ENCODE measurements at regions not wholly inside any gene's neighbourhood (a gene's known extent, or its start where the extent isn't known, plus 50 kb on each side); places are given as distances from the start of the nearest gene placed in this dataset.
A peak's percentile ranks its signal among the peaks of the same experiment; 100 is the strongest.

DNA sequence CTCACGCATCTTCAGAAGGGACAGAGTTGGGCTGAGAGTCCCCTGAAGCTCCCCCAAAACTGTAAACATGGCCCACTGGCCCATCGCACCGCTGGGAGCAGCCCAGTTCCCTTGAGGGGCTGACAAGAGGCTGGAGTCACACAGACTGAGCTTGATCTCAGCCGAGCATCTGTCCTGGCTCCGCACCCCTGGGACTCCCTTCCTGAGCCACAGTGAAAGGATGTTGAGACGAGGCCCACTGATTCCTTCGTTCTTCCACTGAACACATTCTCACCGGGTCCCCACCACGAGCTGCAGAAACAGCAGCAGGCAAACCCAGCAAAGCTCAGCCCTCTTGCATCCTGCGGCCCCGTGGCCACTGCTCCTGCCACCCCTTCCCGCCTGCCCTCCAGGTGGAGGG is 145.9 kb upstream of the CIBAR2 start:
- DNase-seq, result no peak

GRCh38 chr16:85258629-85259028 is 146.4 kb upstream of the CIBAR2 start:
- no peak for DNase-seq

DNA sequence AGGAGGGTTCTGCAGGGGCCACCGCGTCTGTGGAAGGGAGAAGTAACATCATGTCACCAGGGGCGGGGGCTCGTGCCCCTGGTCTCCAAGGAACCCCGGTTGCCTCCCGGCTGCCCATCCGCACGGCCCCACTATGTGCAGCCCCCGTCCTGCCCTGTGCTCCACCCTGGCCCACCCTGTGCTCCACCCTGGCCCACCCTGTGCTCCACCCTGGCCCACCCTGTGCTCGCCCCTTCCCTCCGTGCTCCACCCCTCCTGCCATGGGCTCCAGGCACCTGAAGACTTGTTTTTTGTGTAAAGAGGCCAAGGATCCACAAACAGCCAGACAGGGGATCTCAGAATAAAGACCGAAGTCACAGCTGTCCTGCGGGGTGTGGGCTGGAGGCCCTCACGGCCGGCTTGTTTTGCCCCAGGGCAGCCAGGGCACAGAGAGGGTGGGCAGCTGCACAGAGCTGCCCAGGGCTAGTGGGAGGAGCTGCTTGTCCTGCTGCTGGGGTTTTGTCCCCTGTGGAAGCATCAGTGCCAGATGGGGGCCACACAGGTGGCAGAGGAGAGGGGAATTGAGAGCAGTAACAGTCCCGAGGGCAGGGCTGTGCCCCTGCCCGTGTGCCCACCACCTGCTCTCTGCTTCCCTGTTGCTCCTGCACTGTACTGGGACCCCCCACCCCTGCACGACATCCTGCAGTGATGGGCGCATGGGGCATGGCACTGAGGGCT is 147.0 kb upstream of the CIBAR2 start:
- DNase-seq, result no peak

- DNase-seq, result no peak
These were observed 147.5 kb upstream of the CIBAR2 start for GRCh38 chr16:85259832-85260167.

GRCh38 chr16:85261204-85261603 is 148.9 kb upstream of the CIBAR2 start:
- DNase-seq, result no peak

GRCh38 chr16:85261657-85262557 is 149.6 kb upstream of the CIBAR2 start:
- no peak for DNase-seq

GRCh38 chr16:85262558-85263238 is 150.4 kb upstream of the CIBAR2 start:
- DNase-seq, result peak; percentile 97 to 98

- no peak for DNase-seq
These were observed 150.9 kb upstream of the CIBAR2 start for GRCh38 chr16:85263239-85263585.

DNA sequence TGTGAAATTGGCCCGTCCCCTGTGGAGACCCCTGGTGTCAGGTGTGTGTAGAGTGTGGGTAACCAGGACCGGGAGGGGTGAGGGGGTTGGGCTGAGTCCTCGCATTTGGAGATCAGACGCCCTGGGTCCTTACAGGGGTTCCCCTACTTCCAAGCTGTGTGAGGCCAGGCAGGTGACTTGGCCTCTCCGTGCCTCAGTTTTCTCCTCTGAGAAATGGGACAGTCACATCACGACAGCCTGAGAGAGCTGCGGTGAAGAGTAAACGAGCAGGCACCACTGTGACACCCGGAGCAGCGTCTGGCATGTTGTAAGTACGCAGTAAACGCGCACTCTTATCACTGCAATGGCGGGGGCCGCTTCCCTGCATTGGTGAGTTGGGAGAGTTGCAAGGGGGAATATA is 152.5 kb upstream of the CIBAR2 start:
- DNase-seq, result no peak

GRCh38 chr16:85265161-85265784 is 153.0 kb upstream of the CIBAR2 start:
- DNase-seq, result peak; percentile 19 to 49

GRCh38 chr16:85265810-85266209 is 153.5 kb upstream of the CIBAR2 start:
- DNase-seq, result no peak

GRCh38 chr16:85266857-85267256 is 154.6 kb upstream of the CIBAR2 start:
- no peak for DNase-seq

DNA sequence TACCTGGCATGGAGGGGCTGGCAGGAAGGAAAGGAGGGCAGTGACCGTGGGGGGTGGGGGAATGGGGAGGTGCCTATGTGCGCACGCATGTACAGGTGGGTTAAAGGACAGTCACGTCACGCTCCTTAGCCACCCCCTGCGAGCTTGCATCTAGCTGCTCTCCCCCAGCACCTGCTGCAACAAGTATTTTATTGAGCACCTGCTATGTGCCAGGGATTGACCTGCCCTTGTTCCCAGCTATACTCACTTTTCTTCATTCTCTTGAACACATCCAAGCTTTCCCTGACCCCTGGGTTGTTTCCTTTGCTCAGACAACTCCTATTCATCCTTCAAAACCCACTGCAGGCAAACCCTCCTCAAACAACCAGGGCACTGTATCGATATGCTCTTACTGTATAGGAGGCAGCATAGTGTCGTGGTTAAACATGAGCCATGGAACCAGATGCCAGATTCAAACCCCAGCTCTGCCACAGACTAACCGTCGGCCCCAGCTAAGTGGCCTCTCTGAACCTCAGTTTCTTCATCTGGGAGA is 155.2 kb upstream of the CIBAR2 start:
- DNase-seq, result no peak

- peak in 1 of 2 donors; percentile 25 for DNase-seq
These were observed 156.9 kb upstream of the CIBAR2 start for GRCh38 chr16:85269165-85269564.

DNA sequence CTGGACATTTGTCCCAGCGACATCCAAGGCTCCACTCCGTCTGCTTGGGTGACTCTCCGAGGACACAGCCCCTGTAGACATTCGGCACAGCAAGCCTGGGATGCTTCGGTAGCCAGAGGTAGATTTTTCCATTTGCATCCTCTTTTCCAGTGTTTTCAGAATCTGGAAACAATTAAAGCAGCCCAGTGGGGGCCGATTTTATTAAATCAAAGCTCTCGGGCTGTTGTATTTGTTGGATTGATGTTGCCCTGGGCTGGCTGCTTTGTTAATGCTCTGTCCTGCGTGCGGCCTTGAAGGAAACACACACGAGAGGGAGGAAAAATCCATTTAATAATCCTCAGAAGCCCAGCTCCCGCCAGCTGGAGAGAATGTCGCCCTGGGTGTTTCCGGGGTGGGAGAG is 158.1 kb upstream of the CIBAR2 start:
- no peak for DNase-seq

DNA sequence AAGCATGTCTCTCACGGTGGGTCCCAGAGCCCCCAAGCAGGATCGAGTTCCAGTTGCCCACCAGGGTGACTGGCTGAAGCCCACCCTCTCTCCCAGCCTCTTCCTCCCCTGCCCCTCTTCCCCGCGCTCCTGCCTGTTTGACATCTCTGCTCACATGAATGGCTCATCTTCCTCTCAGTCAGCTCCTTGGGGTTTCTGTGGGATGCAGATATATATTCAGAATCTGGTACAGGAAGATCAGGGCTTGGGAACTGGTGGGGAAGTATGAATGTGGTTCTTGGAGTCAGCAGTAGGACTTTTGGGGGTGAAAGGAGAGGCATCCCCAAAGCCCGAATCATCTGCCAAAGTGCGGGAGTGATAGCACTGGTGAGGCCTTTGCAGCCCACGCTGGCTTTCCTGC is 158.9 kb upstream of the CIBAR2 start:
- DNase-seq, result no peak

DNA sequence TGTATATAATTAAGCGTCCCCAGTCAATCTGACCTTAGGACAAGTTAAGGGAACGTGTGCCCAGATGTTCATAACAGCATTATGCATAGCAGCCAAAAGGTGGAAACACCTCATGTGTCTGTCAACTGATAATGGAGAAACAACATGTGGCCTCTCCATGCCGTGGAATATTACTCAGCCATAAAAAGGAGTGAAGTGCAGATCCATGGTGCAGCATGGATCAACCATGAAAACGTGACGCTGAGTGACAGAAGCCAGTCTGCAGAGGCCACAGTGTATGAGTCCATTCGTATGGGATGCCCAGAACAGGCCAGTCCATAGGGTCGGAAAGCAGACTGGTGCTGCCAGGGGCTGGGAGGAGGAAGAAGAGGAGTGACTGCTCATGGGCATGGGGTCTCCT is 161.0 kb upstream of the CIBAR2 start:
- no peak for DNase-seq

GRCh38 chr16:85274501-85274900 is 162.2 kb upstream of the CIBAR2 start:
- no peak for DNase-seq

DNA sequence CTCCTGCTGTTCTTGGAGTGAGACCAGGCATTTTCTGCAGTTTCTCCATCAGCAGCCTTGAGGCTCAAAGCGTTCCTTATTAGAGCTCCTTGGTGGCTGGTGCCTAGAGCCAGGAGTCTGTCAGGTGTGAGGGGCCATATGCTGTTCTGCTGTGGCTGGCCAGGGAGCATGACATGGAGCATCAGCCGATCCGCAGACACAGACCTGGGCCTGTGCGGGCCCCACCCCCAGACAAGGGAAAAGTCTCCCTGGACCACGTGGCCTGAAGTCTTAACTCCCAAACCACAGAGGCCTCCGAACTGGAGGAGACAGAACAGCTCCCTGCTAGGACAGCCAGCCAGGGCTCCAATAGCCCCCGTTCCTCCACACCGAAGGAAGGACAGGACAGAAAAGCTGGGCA is 162.7 kb upstream of the CIBAR2 start:
- DNase-seq, result no peak

DNA sequence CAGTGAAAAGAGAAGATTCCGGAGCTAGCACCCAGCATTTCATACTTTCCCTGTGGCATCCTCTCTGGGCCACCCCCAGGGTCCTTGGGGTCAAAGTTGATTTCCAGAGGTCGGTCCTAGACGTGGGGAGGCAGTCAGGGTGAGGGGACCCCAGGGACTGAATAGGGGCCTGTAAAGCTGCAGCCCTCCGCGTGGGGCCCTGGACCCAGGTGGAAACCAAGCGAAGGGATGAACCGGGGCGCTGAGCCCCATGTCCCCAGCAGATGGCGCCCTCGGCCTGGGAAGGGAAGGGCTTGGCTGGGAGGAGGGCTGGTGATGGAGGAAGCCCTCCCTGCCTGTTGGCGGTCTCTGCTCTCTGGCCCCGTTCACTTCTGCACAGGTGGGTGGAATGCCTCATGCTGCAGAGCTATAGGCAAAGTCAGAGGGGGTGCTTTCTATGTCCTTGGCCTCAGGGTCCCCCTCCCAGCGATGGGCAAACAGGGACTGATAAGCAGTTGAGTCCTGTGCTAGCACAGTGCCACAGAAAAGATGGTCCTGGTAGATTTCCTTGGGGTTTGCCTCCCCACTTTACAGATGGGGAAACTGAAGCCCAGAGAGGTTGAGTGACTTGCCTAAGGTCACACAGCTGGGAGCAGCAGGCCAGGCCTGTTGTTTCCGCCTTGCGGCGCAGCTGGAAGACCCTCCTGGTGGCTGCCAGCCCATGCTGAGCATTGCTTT is 163.4 kb upstream of the CIBAR2 start:
- DNase-seq, result peak; percentile 63 to 65

- no peak for DNase-seq
These were observed 164.0 kb upstream of the CIBAR2 start for GRCh38 chr16:85276258-85276657.

- no peak for DNase-seq
These were observed 164.4 kb upstream of the CIBAR2 start for GRCh38 chr16:85276721-85277120.
